Activated CD4-positive, alpha-beta T cell treated with anti-CD3 and anti-CD28 coated beads, Interleukin-2, amount 50 U/mL, for 4 hours (primary cell): ENCODE measurements at regions not wholly inside any gene's neighbourhood (a gene's known extent, or its start where the extent isn't known, plus 50 kb on each side); places are given as distances from the start of the nearest gene placed in this dataset.

Source experiments
- DNase-seq, 2 experiments: peaks; one replicate each; pipeline ENCODE4 v3.0.0-alpha.2; 2020

DNA sequence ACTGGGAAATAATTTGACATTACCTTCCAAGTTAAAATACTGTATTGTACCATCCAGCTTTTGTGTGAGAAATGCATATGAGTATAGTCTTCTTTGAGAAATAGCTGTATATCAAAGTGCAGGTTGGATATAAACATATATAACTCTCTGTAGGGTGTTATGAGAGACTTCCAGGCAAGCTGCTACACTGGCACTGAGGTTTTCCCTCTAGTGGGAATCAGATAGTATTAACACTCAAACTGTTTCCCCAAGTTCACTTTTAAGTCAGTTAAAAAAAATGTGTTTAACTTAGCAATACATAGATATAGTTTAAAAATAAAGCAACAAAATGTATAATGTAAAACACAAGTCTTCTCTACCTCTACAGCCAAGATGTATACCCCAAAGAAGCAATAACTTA is 368.4 kb upstream of the SLC8A1 start:
- DNase-seq = no peak

DNA sequence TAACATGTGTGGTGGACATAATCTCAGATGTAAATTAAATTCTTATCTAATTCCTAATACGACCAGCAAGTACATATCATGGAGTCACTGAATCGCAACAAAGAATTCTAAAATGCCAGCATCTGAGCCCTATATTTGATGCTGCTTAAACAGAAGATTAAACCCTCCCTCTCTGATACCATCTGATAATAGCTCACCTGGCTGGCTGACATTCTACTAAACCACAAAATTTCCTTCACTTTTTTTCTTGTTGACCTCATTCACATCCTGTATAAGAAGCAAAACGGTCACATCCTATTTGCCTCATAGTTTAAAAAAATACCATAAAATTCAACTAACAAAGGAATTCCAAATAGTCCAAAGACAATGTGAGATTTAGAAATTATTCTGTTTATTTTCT is 371.6 kb upstream of the SLC8A1 start:
- no peak for DNase-seq

DNA sequence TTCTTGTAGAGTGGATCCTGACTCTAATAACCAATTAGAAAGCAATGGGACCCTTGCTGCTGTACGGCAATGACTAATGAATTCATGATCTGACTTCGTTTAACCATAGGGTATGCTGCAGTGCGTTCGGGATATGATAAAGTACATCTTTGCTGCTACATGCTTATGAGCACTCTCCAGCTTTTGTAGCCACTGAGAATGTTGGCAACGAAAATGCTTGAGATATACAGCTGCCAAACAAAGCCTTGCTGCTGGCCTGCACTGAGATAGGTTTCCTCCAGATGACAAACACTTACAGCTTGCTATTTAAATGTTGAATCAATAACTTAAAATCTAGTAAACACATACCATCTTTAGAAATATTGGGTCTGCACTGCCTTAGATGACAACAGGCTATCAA is 372.4 kb upstream of the SLC8A1 start:
- no peak for DNase-seq

DNA sequence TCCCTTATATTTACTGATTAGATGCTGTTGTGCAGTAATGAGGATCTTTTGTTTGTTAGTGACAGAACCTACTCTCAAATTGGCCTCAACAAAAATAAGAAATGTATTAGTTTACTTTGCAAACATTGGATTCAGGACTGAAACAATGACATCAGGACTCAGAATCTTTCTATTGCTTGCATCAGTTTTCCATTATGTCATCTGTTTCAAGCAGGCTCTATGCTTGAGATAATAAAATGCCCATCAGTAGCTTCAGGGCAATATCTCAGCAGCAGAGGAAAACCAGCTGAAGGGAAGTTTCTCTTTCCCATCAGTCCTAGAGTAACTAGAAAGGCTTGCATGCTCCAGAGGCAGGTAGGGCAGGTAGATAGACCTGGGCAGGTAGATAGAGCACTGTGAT is 375.5 kb upstream of the SLC8A1 start:
- DNase-seq = no peak

DNA sequence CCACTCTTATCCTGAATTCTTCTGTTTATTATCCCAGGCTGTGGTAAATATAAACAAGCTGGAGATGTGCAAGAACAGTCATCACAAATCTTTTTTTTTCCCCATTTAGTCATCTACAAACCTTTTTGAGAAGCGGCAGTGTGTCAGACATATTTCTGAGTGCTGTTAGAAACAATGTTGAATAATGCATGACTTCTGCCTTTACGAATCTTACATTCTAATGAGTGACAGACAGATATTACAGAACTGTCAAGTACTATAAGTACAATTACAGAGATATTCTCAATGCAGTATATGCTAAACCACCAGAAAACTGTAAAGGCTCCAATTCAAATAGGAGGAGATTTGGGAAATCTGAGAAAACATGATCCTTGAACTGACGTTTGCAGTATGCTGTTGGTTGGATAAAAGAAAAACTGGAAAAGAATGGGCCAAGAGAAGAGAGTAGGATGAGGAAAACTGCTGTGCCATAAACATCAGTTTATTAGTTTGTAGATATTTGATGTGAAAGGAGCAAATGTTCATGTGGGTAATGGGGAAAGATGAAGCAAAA is 379.5 kb upstream of the SLC8A1 start:
- no peak for DNase-seq

DNA sequence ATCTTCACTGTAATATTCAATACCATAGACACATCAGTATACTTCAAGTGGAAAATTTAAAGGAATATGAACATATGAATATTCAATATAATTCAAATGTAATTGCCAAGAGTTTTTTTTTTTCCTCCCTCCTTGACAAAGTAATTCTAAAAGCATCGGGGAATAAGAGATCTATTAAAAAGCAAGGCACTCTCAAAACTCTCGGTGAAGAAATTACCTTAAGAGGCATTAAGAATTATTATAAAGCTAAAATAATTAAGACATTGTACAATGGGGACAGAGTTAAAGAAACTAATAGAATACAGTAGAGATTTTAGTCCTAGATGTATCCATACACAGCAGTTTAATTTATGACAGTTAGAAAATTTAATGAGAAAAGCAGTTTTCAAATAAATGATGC is 390.0 kb upstream of the SLC8A1 start:
- no peak for DNase-seq

DNA sequence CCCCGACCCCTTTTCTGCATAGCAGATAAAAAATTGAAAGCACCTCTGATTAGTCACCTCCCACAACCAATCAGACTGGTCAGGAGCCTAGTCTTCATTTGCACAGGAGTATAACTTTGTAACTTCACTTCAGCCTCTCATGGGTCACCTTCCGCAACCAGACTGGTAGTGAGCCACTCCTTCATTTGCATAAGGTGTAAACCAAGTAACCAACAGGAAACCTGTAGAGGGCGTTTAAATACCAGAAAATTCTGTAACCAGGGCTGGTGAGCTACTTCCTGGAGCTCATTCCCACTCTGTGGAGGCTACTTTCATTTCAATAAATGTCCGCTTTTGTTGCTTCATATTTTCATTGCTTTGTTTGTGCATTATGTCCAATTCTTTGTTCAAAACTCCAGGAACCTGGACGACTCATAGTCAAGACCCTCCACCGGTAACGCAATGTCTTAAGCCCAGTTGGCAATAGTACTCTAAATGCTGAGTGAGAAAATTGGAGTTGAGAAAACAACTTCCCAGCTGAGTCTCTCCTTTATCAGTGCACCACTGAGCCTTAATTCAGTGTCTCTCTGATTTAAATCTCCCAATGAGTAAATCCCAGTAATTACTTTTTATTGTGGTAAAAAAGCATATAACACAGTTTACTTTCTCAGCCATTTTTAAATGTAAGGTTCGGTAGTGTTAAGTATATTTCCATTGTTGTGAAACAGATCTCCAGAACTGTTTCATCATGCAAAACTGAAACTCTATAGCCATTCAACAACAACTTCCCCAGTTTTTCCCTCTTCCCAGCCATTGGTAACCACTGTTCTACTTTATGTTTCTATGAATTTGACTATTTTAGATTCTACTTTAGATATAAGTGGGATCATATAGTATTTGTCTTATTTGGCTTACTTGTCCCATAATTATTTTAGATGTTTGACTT is 392.7 kb upstream of the SLC8A1 start:
- no peak for DNase-seq

DNA sequence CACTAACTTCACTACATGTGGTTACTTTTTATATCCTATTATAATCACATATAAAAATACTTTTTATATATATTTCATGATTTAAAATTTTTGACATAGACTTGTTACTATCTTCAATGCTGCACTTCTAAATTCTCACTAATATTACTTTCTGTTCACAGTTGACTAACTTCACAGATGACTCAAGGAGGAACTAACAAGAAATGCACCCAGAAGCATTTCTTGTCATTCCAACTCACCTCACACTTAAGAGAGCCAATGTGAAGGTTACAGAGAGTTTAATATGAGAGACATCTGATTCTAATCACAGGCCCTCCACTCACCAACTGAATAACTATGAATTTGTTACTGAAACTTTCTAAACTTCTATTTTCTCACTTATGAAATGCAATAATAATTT is 399.8 kb upstream of the SLC8A1 start:
- DNase-seq = no peak

DNA sequence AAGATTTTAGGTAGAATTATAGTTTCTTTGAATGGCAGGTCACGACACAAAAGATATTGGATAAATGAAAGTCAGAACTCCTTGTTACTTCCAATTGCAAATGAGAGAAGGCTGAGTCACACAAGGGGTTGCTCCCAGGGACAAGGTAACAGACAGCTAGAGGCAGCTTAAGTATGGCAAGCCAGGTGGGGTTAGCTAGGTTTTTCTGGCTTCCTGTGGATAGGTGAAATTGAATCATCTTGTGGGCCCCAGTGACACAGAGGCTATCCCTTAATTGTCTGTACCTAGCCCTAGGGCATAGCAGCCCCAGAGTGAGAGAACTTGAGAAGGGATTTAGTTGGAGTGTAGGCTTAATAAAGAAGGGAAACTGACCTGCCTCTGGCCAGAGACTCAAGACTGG is 407.7 kb upstream of the SLC8A1 start:
- no peak for DNase-seq

DNA sequence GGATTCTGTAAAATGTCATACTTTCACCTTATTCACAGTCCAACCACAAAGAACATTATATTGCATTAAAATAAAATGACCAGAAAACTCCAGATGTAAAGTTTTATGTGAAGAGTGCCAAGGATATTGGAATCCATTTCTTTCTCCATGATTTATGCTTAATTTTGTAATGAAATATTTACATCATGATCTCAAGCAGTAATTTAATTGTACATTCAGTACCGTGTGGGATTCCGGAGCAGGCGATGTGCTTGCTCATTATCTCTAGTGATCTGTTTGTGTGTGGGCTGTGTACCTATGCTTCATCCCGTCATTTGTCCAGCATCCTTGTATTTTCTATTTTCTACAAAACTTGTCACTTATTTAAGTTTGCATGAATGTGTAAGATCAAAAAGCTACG is 415.9 kb upstream of the SLC8A1 start:
- no peak for DNase-seq

DNA sequence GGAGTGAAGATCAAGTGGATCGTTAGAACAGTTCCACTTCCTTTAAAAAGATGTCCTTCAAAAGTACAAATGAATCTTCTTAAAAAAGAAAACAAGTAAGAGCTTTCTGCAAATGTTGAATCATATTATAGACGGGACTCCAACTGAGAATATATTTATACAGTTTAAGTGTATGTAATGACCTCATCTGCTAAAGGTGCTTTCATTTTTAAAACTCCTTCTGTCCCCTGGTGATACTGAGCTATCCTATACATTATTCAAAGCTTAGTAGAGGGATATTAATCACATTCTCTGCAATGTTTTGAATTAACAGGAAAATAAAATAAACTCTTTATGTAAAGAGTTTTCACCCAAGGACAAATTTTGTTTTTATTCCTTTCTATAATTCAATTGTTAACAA is 420.7 kb upstream of the SLC8A1 start:
- DNase-seq = no peak

DNA sequence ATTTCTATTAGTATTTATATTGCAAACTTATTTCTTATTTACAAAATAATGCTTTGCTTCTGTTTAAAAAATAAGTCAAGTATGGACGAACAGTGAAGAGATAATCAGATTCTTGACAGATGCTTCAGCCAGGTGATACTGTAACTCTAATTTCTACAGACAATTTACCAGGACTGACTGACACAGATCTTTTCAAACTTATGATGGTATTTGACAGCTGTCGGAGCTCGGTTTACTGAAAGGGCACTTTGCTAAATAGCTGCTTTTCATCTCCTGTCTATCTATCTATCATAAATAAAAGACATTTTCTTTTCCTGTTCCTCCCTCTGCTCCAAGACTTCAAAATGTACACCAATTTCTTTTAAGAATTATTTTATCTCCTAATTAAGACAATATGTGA is 422.5 kb upstream of the SLC8A1 start:
- no peak for DNase-seq

DNA sequence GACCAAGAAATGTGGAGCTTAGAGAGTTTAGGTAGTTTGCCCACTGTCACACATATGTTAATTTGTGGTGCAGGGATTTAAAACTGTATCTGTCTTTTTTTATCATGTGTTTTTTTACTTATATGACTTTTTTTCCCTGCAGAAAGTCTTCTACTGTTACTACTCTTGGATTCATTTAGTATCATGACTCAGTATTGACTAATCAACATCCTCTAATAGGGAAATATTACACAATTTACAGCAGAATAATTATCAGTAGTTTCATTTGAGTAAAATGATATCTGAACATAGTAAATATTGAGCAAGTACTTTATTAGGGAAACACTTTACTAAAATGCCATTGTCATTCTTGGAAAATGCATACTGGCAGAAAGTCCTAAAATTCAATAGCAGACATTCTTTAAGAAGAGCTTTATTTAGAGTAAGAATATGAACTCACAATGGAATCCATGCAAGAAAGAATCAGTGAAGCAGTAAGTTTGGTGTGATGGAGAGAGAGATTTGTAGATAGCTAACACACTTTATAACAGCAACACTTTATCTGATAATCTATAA is 425.9 kb upstream of the SLC8A1 start:
- no peak for DNase-seq

DNA sequence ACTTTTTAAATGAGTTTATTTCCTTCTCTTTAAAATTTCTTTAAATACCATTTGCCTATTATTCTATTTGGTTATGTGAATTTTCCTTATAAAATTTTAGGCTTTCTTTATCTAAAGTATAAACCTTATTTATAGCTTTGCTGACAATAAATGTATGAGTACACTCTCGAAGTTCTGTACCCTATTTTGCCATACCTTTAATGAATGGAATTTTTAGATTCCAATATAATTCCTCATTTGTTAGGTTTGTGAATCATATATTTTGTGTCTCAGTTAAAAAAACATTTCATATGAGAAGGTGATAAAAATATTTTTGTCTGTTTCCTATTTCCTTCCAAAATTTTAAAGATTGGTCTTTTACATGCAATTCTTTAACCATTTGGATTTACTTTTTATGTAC is 427.4 kb upstream of the SLC8A1 start:
- DNase-seq = no peak

DNA sequence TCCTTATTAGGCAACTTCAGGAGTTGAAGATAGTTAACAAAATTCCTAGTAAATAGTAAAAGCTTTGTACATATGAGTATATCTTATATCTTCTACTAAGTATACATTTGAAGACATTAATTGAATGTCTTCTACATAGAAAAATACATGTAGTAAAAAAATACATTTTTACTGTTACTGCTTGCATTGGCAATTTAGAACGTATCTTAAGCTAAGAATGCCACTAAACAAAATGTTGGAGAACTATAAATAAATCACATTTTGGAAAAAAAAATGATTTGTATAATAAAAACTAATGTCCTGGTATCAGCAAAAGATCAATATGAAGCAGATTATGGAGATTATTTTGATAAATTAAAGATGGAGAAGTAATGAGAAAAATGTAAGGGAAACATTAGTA is 434.2 kb upstream of the SLC8A1 start:
- no peak for DNase-seq

DNA sequence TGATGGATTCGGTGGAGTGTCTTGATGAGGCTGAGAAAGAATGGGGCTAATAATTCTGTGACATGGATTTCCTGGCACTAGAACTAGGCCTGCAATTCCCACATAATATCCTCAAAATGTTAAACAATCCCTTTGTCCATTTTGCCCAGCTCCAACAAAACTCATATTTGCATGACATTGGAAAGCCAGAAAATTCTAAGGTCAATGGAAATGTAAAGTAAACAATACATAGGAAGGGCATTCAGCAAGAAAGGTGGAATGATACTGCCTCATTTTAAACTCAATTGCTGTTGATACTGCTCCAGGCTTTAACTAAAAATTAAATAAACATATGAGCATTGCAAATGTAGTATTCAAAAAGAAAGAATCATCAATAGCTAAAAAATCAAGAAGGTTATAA is 434.8 kb upstream of the SLC8A1 start:
- no peak for DNase-seq

DNA sequence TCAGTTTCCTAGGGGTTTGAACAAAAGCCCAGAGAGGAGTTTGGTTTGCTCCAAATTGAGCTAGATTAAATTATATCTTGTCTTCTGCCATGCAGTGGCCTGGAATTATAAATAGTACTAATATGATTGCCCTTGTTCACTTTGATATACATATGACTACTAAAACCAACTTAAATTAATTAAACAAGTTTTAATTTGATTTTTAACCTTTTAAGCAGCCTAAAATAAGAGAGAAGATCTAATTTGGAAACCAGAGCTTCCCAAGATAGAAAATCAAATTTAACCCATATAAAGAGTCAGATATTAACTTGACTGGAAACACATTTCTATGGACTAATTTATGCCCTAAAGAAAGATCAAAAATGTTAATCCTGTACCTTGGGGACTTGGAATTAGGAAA is 444.5 kb upstream of the SLC8A1 start:
- no peak for DNase-seq

DNA sequence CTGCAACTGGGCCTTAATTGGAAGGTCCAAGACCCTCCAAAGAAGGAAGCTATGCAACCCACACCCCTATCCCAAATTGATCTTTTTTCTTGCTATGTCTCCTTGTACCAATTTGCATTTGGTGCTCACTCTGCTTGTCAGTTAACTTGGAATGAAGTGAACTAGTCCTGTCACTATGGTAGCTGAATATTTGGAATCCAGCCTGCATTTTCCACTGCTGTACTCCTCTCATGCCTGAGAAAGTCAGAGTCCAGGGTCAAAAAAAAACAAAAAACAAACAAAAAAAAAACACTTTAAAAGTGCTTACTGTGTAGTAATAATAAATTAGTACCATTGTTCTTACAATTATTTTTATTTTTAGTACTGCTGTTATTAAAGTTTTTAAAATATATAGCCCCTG is 462.8 kb upstream of the SLC8A1 start:
- no peak for DNase-seq

DNA sequence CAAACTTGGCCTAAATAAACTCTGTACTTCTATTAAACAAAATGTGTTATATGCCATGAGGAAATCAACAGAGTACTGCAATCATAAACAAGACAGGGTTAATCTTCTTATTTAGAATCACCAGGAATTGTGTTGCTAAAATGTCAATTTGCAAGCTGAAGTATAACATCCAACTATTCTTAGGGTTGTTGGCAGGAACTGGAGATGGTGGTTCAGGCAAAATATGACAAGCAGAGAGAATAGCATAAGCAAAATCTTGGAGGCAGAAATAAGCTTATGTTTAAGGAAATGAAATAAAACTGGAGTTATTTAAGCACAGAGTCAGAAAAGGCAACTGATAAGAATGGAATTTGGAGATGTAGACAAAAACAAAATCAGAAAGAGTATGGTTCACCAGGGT is 463.8 kb upstream of the SLC8A1 start:
- no peak for DNase-seq

DNA sequence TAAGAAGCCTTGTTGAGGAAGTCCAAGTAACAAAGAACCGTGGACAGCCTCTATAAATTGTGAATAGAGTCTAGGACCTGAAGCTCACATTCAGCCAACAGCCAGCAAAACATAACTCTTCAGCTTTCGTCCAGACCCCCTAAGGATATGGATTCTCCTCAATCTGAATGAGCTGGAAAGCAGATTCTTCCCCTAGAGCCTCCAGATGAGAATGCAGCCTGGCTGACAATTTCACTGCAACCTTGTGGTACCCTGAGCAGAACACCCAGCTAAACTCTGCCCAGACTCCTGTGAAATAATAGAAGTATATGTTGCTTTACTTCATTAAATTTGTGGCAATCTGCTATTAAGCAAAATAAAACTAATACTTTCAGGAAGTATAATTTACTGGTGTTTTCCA is 483.5 kb upstream of the SLC8A1 start:
- DNase-seq = no peak

DNA sequence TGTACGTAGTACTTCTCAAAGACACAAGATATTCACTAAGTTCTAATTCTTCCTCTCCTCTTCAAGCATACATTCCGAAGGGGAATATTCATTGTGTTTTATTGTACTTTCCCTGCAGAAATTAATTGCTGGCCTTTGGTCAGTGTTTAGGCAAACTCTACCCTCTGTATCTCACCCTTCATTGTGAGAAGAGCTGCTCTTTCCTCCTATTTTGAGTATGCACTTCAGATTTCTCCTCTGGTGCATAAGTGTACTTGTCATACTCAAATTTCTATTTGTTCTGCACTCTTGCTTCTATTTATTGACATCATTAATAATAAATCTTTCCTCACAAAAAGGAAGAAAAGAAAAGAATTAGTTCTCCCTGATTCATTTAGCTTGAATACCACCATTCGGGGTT is 485.4 kb upstream of the SLC8A1 start:
- no peak for DNase-seq

DNA sequence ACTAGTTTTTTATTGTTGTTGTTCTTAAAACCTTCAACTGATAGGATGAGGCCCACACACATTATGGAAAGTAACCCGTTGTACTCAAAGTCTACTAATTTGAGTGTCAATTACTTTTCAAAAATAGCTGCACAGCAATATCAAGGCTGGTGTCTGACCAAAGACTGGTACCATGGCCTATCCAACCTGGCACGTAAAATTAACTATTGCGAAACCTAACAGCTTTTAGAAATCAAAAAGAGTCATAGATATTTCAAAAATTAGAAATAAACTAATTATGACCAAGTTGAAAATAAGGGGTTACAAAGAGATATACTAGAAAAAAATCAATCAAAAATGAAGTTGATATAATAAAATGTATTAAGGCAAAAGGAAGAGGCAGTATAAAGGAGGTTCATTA is 501.5 kb upstream of the SLC8A1 start:
- DNase-seq = no peak

DNA sequence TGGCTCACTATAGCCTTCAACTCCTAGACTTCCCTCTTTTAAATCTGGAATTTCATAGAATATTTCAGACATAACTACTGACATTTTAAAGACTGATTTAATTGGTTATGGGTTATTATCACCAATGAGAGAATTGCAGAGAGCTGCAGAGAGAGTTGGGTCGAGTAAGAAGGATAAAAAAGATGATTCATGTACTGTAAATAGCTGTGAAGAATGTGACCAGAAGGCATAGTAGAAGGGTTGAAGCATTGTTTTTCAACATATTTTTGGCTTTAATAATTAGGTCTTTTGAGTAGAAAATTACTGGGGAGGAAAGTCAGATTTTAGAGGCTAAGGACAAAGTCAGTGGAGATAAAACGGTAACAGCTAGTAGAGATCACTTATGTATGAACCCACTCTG is 503.2 kb upstream of the SLC8A1 start:
- DNase-seq = no peak

DNA sequence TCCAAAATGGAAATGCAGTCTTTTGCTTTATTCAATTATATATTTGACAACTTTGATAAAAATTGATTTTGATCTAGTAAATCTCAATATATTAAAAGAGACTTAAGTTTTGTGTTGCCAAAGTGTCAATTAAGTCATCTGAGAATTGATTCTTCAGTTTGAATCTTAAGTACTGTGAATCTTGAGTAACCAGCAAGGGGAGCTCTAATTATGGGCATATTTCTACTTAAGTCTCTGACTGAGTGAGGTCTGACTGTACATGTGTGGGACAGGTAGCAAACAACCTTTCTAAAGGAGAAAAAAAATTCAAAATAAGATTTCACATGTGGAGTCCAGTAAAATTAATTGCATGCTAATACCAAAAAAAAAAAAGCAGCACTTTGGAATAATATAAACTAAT is 503.7 kb upstream of the SLC8A1 start:
- DNase-seq = no peak

DNA sequence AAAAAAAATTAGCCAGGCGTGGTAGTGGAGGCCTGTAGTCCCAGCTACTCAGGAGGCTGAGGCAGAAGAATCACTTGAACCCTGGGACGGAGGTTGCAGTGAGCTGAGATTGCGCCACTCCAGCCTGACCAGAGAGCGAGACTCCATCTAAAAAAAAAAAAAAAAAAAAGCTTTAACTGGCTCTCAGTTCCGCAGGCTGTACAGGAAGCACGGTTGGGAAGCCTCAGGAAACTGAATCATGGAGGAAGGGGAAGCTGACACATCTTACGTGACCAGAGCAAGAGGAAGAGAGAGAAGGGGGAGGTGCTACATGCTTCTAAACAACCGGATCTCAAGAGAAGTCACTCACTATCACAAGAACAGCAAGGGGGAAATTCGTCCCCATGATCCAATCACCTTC is 505.6 kb upstream of the SLC8A1 start:
- DNase-seq = no peak
